HL-60/S4 treated with phorbol 12-myristate 13-acetate at 8.2 ng/mL for 4 days and 3 days (cell line): ENCODE measurements at regions not wholly inside any gene's neighbourhood (a gene's known extent, or its start where the extent isn't known, plus 50 kb on each side); places are given as distances from the start of the nearest gene placed in this dataset.

Source experiments
- in situ Hi-C: fragments of 300-500 bp; cut with MboI; formaldehyde crosslinking; loops from 2 replicates; pipeline ENCODE4 v1.15.0; 2022; ENCODE audit warnings: low sequenced_read_pairs

DNA sequence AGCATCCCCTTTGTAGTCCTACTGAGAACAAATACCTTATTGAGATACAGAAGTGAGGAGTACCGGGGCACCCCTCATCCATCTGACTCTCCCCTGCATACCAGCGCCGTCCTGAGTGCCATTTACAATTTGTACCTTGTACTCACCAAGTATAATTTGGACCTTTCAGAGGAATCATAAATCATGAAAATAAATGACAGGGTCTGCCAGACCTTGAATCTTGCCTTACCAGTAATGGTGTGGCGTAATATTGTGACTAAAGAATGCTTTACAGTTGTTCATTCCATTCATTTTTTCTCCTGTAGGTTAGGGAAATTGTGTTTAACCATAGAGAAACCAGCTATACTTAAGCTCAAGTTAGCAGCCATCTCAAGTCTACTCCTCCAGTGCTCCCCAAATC lies 243.7 kb upstream of the RGS6 start:
- in situ Hi-C loops, result no loop called here

GRCh38 chr14:71690478-71690877 lies 241.8 kb upstream of the RGS6 start:
- in situ Hi-C loops, result no loop called here

- in situ Hi-C loops, result no loop called here
These were observed 239.7 kb upstream of the RGS6 start for GRCh38 chr14:71692496-71692895.

DNA sequence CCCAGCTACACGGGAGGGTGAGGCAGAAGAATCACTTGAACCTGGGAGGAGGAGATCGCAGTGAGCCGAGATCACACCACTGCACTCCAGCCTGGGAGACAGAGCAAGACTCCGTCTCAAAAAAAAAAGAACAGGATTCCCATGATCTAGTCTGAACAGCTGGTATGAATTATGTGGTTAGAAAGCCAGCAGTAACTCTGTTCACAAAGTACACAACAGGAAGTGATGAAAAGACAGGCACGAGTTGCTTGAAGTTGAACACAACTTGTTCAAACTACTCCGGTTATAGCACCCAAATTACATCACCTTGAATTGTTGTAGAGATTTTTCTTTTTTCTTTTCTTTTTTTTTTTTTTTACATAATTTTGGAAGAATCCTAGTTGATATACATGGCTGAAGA lies 238.8 kb upstream of the RGS6 start:
- in situ Hi-C loops, result no loop called here

- in situ Hi-C loops, result no loop called here
These were observed 237.4 kb upstream of the RGS6 start for GRCh38 chr14:71694591-71695530.

DNA sequence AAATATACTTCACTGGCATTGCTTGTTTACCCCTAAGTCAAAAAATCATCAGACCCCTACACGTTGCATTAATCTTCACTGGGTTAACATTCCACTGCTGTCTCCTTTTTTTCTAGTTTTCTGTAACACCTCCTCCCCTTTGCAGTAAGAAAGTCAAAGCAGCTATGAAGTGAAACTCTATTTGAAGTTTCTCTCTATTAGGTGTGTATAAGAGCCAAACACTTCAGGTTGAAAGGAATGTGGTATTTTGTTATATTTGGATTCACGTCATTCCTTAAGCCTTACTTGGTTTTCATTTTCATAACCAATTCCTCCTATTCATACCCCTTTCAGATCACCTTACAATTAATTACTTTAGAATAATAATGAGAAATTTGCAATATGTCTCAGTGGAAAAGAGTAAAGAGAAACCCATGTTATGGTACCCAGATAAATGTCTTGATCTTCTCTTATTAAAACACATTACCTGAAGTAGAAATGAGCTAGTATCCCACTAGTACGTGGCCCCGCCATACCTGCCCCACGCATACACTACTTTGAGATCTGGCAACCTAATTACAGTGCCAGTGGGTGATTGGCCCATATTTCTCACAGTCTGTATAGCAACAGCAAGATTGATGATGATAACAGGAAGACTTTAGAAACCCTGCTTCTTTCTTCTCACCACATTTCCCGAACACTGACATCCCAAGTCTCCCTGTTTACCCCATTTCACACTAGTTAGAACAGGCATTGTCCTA lies 236.4 kb upstream of the RGS6 start:
- in situ Hi-C loops, result no loop called here

GRCh38 chr14:71698027-71698426 lies 234.2 kb upstream of the RGS6 start:
- in situ Hi-C loops, result no loop called here

- in situ Hi-C loops, result no loop called here
These were observed 233.6 kb upstream of the RGS6 start for GRCh38 chr14:71698673-71699072.

GRCh38 chr14:71701990-71702389 lies 230.2 kb upstream of the RGS6 start:
- in situ Hi-C loops, result no loop called here

GRCh38 chr14:71702786-71703185 lies 229.4 kb upstream of the RGS6 start:
- in situ Hi-C loops, result no loop called here

GRCh38 chr14:71703477-71703876 lies 228.8 kb upstream of the RGS6 start:
- in situ Hi-C loops, result no loop called here

DNA sequence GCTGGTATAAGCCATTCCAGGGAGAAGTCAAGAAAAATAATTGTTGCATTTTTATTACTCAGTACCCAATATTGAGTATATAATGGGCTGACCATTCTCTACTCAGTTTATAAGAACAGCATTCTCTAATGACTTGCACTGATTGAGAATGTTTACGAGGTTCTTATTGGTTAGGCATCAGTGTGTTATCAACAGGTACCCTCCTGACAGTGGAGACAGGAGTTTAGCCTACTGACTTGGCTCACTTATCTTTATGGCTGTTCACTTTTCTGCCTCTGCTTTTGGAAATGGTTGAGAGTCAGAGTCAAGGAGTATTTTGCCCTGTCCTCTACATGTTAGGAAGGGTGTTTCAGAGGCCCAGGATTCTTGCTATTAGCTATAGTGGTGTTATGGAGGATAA lies 228.0 kb upstream of the RGS6 start:
- in situ Hi-C loops, result no loop called here

- in situ Hi-C loops, result no loop called here
These were observed 226.8 kb upstream of the RGS6 start for GRCh38 chr14:71705460-71705859.

GRCh38 chr14:71709076-71709475 lies 223.2 kb upstream of the RGS6 start:
- in situ Hi-C loops, result no loop called here

- in situ Hi-C loops, result no loop called here
These were observed 222.2 kb upstream of the RGS6 start for GRCh38 chr14:71709987-71710386.

- in situ Hi-C loops, result no loop called here
These were observed 221.1 kb upstream of the RGS6 start for GRCh38 chr14:71711125-71711524.

DNA sequence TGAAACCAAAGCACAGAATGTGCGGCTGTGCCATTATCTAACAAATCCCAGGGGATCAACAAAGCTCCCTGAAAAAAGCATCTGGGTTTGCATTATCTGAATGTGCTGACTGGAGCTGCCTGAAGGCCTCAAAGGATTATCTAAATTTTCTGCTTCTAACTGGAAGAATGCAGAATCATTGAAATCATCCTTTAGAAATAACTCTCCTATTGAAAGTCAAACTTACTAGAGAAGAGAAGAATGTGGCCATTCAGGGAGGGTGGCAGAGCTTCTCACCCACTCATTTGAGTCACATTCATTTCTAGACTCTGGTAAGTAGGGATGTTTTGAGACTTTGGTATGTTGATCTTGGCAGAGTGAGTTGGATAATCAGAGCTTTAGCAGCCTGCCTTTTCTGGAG lies 220.6 kb upstream of the RGS6 start:
- in situ Hi-C loops, result no loop called here

DNA sequence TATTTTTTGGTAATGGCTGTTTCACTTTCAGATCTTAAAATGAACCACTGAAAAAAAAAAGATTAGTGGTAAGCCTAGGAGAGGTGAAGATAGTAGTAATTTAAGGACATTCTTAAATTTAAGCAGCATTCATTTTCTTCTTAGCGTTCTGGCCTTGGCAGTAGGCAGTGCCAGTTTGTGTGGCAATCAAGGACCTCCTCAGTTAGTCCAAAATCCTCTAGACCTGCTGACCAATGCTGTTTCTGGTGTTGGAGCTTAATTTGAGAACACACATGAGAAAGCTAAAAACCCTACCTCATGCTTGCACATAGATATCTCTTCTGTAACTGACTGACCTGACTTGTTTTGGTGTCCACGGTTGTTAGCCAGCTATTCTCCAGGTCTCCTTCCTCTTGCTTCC lies 219.8 kb upstream of the RGS6 start:
- in situ Hi-C loops, result no loop called here

- in situ Hi-C loops, result no loop called here
These were observed 219.2 kb upstream of the RGS6 start for GRCh38 chr14:71713016-71713415.

- in situ Hi-C loops, result no loop called here
These were observed 218.8 kb upstream of the RGS6 start for GRCh38 chr14:71713451-71713850.

- in situ Hi-C loops, result no loop called here
These were observed 218.0 kb upstream of the RGS6 start for GRCh38 chr14:71714225-71714624.
